HEK293 (cell line): ENCODE measurements at regions not wholly inside any gene's neighbourhood (a gene's known extent, or its start where the extent isn't known, plus 50 kb on each side); places are given as distances from the start of the nearest gene placed in this dataset.

Source experiments
- CTCF ChIA-PET: fragments of 350-600 bp; formaldehyde crosslinking; extraction: SDS; loops from one replicate; lab custom pipeline; 2021; ENCODE audit warnings: antibody characterized with exemption; lab: Yijun Ruan, JAX
- POLR2A ChIA-PET: fragments of 300-600 bp; formaldehyde crosslinking; extraction: SDS; loops from one replicate; lab custom pipeline; 2020; ENCODE audit warnings: antibody characterized with exemption, inconsistent platforms; lab: Yijun Ruan, JAX
- H3K27ac ChIP-seq: fragments of 200-500 bp; sonication (Bioruptor generic); 2 replicates; pipeline ENCODE4 v1.5.1; 2014; ENCODE audit warnings: low read depth, low read length, control low read depth, inconsistent platforms; ENCODE audit errors: extremely low read depth
- H3K36me3 ChIP-seq, 2 experiments: fragments of 200-500 bp in 1 of 2; sonication (Bioruptor generic) in 1 of 2; 1 replicate in 1 of 2; 2 replicates in 1 of 2; pipeline ENCODE4 v1.5.1; 2014 to 2017; ENCODE audit warnings: inconsistent platforms in 2 of 2, low read length in 2 of 2; ENCODE audit not compliant: control insufficient read depth in 2 of 2, insufficient read depth in 1 of 2
- H3K4me1 ChIP-seq: fragments of 200-500 bp; sonication (Bioruptor generic); 2 replicates; pipeline ENCODE4 v1.5.1; 2014; ENCODE audit warnings: mild to moderate bottlenecking, low read length, inconsistent platforms; ENCODE audit not compliant: control insufficient read depth, insufficient read depth
- H3K4me3 ChIP-seq: 2 replicates; pipeline ENCODE4 v1.5.1; 2011; ENCODE audit warnings: low read depth, mild to moderate bottlenecking, control low read depth, low read length, moderate library complexity
- H3K9me3 ChIP-seq: fragments of 200-500 bp; sonication (Bioruptor generic); 2 replicates; pipeline ENCODE4 v1.5.1; 2014; ENCODE audit warnings: low read depth, low read length, inconsistent platforms; ENCODE audit not compliant: control insufficient read depth, insufficient read depth
- HOXA7 ChIP-seq: sonication (generic); formaldehyde crosslinking; IDR thresholded peaks from 2 replicates; pipeline ENCODE4 v1.8.1; 2022; ENCODE audit warnings: missing genetic modification reagents, borderline replicate concordance
- IKZF3 ChIP-seq: fragments of 450-650 bp; IDR thresholded peaks from 2 replicates; pipeline ENCODE4 v1.5.0; 2018; ENCODE audit warnings: missing biosample characterization, mild to moderate bottlenecking, missing genetic modification characterization, moderate library complexity
- KLF8 ChIP-seq: fragments of 450-650 bp; formaldehyde crosslinking; IDR thresholded peaks from 2 replicates; pipeline ENCODE4 v1.5.1; 2016; ENCODE audit warnings: missing biosample characterization, missing genetic modification characterization
- MZF1 ChIP-seq: fragments of 450-650 bp; formaldehyde crosslinking; IDR thresholded peaks from 2 replicates; pipeline ENCODE4 v1.5.1; 2017; ENCODE audit warnings: missing biosample characterization, missing genetic modification characterization, borderline replicate concordance
- PRDM4 ChIP-seq: fragments of 450-650 bp; formaldehyde crosslinking; IDR thresholded peaks from 2 replicates; pipeline ENCODE4 v1.5.1; 2017; ENCODE audit warnings: missing biosample characterization, missing genetic modification characterization
- REST ChIP-seq: fragments of 450-650 bp; formaldehyde crosslinking; IDR thresholded peaks from 2 replicates; pipeline ENCODE4 v1.5.1; 2016; ENCODE audit warnings: missing biosample characterization, missing genetic modification characterization
- TCF7L2 ChIP-seq: IDR thresholded peaks from 2 replicates; pipeline ENCODE4 v1.6.1; 2011; ENCODE audit warnings: low read depth, mild to moderate bottlenecking, inconsistent platforms, low read length, moderate library complexity, borderline replicate concordance
- ZNF132 ChIP-seq: fragments of 450-650 bp; formaldehyde crosslinking; IDR thresholded peaks from 2 replicates; pipeline ENCODE4 v1.5.1; 2017; ENCODE audit warnings: missing biosample characterization, missing genetic modification characterization, borderline replicate concordance
- ZNF138 ChIP-seq: fragments of 450-650 bp; formaldehyde crosslinking; IDR thresholded peaks from 2 replicates; pipeline ENCODE4 v1.5.1; 2016; ENCODE audit warnings: missing biosample characterization, missing genetic modification characterization, borderline replicate concordance
- ZNF239 ChIP-seq: fragments of 450-650 bp; formaldehyde crosslinking; IDR thresholded peaks from 2 replicates; pipeline ENCODE4 v1.5.1; 2016; ENCODE audit warnings: missing biosample characterization, missing genetic modification characterization
- ZNF292 ChIP-seq: fragments of 450-650 bp; formaldehyde crosslinking; IDR thresholded peaks from 2 replicates; pipeline ENCODE4 v1.5.1; 2016; ENCODE audit warnings: low read depth, missing biosample characterization, missing genetic modification characterization, borderline replicate concordance
- ZNF335 ChIP-seq: fragments of 450-650 bp; formaldehyde crosslinking; conservative IDR thresholded peaks from 2 replicates; pipeline ENCODE4 v1.5.1; 2016; ENCODE audit warnings: missing biosample characterization, missing genetic modification characterization
- ZNF416 ChIP-seq: fragments of 450-650 bp; formaldehyde crosslinking; IDR thresholded peaks from 2 replicates; pipeline ENCODE4 v1.5.1; 2016; ENCODE audit warnings: missing biosample characterization, missing genetic modification characterization
- ZNF48 ChIP-seq: fragments of 450-650 bp; formaldehyde crosslinking; IDR thresholded peaks from 2 replicates; pipeline ENCODE4 v1.5.1; 2016; ENCODE audit warnings: missing biosample characterization, missing genetic modification characterization
- ZNF626 ChIP-seq: fragments of 450-650 bp; sonication (Bioruptor Pico); formaldehyde crosslinking; IDR thresholded peaks from 2 replicates; pipeline ENCODE4 v1.5.1; 2018; ENCODE audit warnings: missing biosample characterization, missing genetic modification characterization, inconsistent platforms
- ZNF645 ChIP-seq: fragments of 450-650 bp; formaldehyde crosslinking; IDR thresholded peaks from 2 replicates; pipeline ENCODE4; 2016; ENCODE audit warnings: missing biosample characterization, missing genetic modification characterization
- ZNF654 ChIP-seq: fragments of 450-650 bp; formaldehyde crosslinking; IDR thresholded peaks from 2 replicates; pipeline ENCODE4 v1.5.1; 2016; ENCODE audit warnings: low read depth, missing biosample characterization, missing genetic modification characterization
- ZNF692 ChIP-seq: fragments of 450-650 bp; formaldehyde crosslinking; IDR thresholded peaks from 2 replicates; pipeline ENCODE4 v1.5.1; 2016; ENCODE audit warnings: missing biosample characterization, missing genetic modification characterization
- ZNF785 ChIP-seq: fragments of 450-650 bp; formaldehyde crosslinking; IDR thresholded peaks from 2 replicates; pipeline ENCODE4 v1.5.1; 2016; ENCODE audit warnings: missing biosample characterization, missing genetic modification characterization
- ZSCAN4 ChIP-seq: fragments of 450-650 bp; formaldehyde crosslinking; IDR thresholded peaks from 2 replicates; pipeline ENCODE4 v1.5.1; 2017; ENCODE audit warnings: missing biosample characterization, missing genetic modification characterization

GRCh38 chr18:26649193-26649543 lies 100.8 kb upstream of the KCTD1 start:
- CTCF ChIA-PET: interaction anchor here (0.6 to 2.7 kb wide), 25 partner anchors 8 to 662 kb away, joined by 3 to 14 read pairs (median 3); no protein-coding TSS in a partner anchor
- Histone ChIP-seq H3K9me3 (no peaks in the 10 kb centered on the region), H3K4me3 (no peak overlapping the region), H3K4me1 (no peaks in the 10 kb centered on the region), H3K27ac (no peak overlapping the region), H3K36me3 (no peaks in the 10 kb centered on the region)
- no peak for TF ChIP-seq TCF7L2
- TF ChIP-seq ZNF132 (tag by site-specific recombination): no peak
- no peak for TF ChIP-seq ZNF626 (tag by site-specific recombination)
- TF ChIP-seq KLF8 (tag by site-specific recombination): no peak
- no peak for TF ChIP-seq ZSCAN4 (tag by site-specific recombination)
- no peak for TF ChIP-seq ZNF645 (tag by site-specific recombination)
- no peak for TF ChIP-seq ZNF654 (tag by site-specific recombination)
- TF ChIP-seq ZNF785 (tag by site-specific recombination): no peak
- no peak for TF ChIP-seq ZNF48 (tag by site-specific recombination)
- TF ChIP-seq ZNF335 (tag by site-specific recombination): no peak
- no peak for TF ChIP-seq ZNF692 (tag by site-specific recombination)
- no peak for TF ChIP-seq HOXA7 (CRISPR knock-in tag)
- TF ChIP-seq ZNF292 (tag by site-specific recombination): no peak
- no peak for TF ChIP-seq PRDM4
- no peak for TF ChIP-seq ZNF138 (tag by site-specific recombination)
- TF ChIP-seq IKZF3 (tag by site-specific recombination): no peak
- TF ChIP-seq MZF1 (tag by site-specific recombination): no peak
- TF ChIP-seq ZNF416 (tag by site-specific recombination): no peak
- no peak for TF ChIP-seq ZNF239 (tag by site-specific recombination)
- TF ChIP-seq REST (tag by site-specific recombination): no peak
- POLR2A ChIA-PET: no interaction called here
